D721Med (cell line): ENCODE measurements at regions not wholly inside any gene's neighbourhood (a gene's known extent, or its start where the extent isn't known, plus 50 kb on each side); places are given as distances from the start of the nearest gene placed in this dataset.

Experiments used
- DNase-seq: peaks from one replicate; pipeline ENCODE4 v3.0.0; 2011; ENCODE audit warnings: low spot score; ENCODE audit not compliant: insufficient read length
- FAIRE-seq: peaks from 2 replicates; lab custom pipeline; 2011; peaks lifted over from hg19 to GRCh38; lab: Jason Lieb, UNC
- TF ChIP-seq, protein P1 (sequence below): IDR thresholded peaks from 2 replicates; pipeline ENCODE4 v1.5.1; 2012; ENCODE audit warnings: mild to moderate bottlenecking, control low read depth; ENCODE audit not compliant: insufficient read depth; ENCODE audit errors: missing control alignments

DNA sequence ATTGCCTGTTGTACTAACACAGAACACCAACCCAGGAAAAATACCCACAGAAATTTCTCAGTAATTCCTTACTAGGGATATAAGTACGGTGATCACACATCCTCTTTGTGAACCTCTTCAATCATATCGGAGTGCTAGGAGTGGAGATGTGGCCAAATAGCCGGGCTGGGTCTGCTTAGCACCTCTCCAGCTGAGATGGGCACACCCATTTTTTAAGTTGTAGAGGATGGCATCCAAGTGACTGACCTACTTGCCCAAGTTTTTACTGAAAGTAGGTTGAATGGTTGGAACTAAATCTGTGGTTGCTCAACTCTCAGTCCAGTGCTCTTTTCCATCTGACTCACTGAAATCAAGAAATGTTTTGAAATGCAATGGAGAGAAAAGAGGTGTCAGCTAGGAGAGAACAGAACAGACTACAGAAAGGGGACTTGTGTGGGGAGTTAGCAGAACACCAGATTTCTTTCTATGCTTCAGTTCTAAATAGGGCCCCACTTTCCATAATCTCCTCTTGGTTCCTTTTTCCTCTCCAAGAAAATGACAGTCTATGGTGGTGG is 68.7 kb upstream of the FSHR start:
- DNase-seq (no peak), FAIRE-seq (no peak)
- TF ChIP-seq, protein P1, sequence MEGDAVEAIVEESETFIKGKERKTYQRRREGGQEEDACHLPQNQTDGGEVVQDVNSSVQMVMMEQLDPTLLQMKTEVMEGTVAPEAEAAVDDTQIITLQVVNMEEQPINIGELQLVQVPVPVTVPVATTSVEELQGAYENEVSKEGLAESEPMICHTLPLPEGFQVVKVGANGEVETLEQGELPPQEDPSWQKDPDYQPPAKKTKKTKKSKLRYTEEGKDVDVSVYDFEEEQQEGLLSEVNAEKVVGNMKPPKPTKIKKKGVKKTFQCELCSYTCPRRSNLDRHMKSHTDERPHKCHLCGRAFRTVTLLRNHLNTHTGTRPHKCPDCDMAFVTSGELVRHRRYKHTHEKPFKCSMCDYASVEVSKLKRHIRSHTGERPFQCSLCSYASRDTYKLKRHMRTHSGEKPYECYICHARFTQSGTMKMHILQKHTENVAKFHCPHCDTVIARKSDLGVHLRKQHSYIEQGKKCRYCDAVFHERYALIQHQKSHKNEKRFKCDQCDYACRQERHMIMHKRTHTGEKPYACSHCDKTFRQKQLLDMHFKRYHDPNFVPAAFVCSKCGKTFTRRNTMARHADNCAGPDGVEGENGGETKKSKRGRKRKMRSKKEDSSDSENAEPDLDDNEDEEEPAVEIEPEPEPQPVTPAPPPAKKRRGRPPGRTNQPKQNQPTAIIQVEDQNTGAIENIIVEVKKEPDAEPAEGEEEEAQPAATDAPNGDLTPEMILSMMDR = no peak

DNA sequence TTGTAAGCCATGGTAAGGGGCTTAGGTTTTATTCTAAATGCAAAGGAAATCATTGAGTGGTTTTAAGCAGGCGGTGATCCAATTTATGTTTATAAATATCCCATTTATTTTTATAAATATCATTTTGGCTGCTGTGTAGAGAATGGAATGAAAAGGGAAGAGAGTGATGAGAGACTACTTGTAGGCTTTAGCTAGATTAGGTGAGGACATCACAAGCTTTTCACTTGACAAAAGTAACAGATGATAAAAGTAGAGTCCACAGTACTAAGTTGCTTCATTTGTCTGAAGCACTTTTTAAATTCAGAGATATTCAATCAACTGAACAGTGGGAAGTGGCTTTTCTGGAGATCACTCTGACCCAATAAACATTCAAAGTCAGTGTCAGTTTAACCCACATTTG is 65.4 kb upstream of the FSHR start:
- TF ChIP-seq, protein P1 = no peak
- FAIRE-seq = no peak
- DNase-seq = no peak

DNA sequence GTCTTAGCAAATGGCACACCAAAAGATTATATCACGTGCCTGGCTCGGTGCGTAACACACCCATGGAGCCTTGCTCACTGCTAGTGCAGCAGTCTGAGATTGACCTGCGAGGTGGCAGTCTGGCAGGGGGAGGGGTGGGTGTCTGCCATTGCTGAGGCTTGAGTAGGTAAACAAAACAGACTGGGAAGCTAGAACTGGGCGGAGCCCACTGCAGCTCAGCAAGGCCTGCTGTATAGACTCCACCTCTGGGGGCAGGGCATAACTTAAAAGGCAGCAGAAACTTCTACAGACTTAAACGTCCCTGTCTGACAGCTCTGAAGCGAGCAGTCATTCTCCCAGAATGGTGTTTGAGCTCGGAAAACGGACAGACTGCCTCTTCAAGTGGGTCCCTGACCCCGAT is 55.9 kb upstream of the FSHR start:
- no peak for DNase-seq
- no peak for FAIRE-seq
- TF ChIP-seq, protein P1 = no peak

DNA sequence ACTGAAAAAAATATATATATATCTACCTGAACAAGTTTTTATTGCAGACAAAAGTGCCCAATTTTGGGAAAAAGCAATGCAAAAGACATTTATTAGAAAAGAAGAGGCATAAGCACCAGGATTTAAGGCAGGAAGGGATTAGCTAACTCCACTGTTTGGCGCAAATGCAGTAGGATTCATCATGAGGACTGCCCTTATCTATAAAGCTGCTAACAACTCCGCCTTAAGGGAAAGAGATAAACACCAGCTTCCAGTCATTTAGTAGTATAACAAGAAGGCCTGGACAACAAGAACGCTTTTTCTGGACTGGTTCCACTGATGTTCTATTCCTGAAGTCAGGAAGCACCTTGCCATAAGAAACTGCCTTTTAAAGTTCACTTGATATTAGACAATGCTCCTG is 52.9 kb upstream of the FSHR start:
- FAIRE-seq (no peak), DNase-seq (no peak)
- TF ChIP-seq, protein P1 = no peak
